PC-9 (cell line): ENCODE measurements at regions not wholly inside any gene's neighbourhood (a gene's known extent, or its start where the extent isn't known, plus 50 kb on each side); places are given as distances from the start of the nearest gene placed in this dataset.

Experiments used
- EZH2 ChIP-seq: fragments of 200-600 bp; sonication (generic); IDR thresholded peaks from 2 replicates; pipeline ENCODE4 v1.8.0; 2017; ENCODE audit warnings: antibody characterized with exemption, low read depth
- TF ChIP-seq, protein P1 (sequence below): fragments of 200-600 bp; sonication (generic); conservative IDR thresholded peaks from 2 replicates; pipeline ENCODE4 v1.6.1; 2017; ENCODE audit warnings: mixed run types, antibody characterized with exemption, mild to moderate bottlenecking, moderate library complexity

DNA sequence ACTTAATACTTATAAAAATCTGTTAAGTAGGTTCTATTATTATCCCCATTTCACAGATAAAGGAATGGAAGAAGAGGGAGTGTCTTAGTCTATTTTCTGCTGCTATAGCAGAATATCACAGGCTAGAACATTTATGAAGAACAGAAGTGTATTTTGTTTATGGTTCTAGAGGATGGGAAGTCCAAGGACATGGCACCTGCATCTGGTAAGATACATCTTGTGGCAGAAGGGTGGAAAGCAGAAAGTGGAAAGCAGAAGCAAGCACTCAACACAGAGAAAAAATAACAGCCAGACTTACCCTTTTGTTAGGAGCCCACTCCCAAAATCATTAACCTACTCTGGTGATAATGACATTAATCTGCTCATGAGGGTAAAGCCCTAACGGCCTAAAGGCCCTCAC lies 422.4 kb downstream of the NPIPA8 start:
- no peak for TF ChIP-seq EZH2
- TF ChIP-seq, protein P1, sequence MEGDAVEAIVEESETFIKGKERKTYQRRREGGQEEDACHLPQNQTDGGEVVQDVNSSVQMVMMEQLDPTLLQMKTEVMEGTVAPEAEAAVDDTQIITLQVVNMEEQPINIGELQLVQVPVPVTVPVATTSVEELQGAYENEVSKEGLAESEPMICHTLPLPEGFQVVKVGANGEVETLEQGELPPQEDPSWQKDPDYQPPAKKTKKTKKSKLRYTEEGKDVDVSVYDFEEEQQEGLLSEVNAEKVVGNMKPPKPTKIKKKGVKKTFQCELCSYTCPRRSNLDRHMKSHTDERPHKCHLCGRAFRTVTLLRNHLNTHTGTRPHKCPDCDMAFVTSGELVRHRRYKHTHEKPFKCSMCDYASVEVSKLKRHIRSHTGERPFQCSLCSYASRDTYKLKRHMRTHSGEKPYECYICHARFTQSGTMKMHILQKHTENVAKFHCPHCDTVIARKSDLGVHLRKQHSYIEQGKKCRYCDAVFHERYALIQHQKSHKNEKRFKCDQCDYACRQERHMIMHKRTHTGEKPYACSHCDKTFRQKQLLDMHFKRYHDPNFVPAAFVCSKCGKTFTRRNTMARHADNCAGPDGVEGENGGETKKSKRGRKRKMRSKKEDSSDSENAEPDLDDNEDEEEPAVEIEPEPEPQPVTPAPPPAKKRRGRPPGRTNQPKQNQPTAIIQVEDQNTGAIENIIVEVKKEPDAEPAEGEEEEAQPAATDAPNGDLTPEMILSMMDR = no peak
